Calu3 (cell line): ENCODE measurements at regions not wholly inside any gene's neighbourhood (a gene's known extent, or its start where the extent isn't known, plus 50 kb on each side); places are given as distances from the start of the nearest gene placed in this dataset.
A peak's percentile ranks its signal among the peaks of the same experiment; 100 is the strongest.
"Not testable (repeated sequence)": the region's sequence is repeated elsewhere in the genome, so short reads cannot be mapped to it uniquely, and the experiment has no call there.

Experiments
- BruUV-seq: library from RNA; stranded (reverse); fragments of 400-500 nt; replicated peaks from 2 replicates; lab custom pipeline; 2021; lab: Mats Ljungman, UMichigan
- CTCF ChIA-PET: fragments of 300-600 bp; sonication (Branson Sonifier 250); formaldehyde crosslinking; loops from one replicate; lab custom pipeline; 2022; ENCODE audit warnings: antibody characterized with exemption; lab: Charles Lee
- DNase-seq: peaks from one replicate; pipeline ENCODE4 v3.0.0; 2022
- H3K27ac Mint-ChIP-seq: one replicate; pipeline ENCODE4 v1.8.0; 2022; ENCODE audit warnings: mixed read lengths; ENCODE audit not compliant: unreplicated experiment
- H3K27me3 Mint-ChIP-seq: one replicate; pipeline ENCODE4 v1.8.0; 2022; ENCODE audit warnings: mixed read lengths; ENCODE audit not compliant: unreplicated experiment
- H3K36me3 Mint-ChIP-seq: one replicate; pipeline ENCODE4 v1.8.0; 2022; ENCODE audit warnings: mild to moderate bottlenecking, moderate library complexity, mixed read lengths; ENCODE audit not compliant: insufficient read depth, unreplicated experiment
- H3K4me1 Mint-ChIP-seq: one replicate; pipeline ENCODE4 v1.8.0; 2022; ENCODE audit warnings: mild to moderate bottlenecking, low read depth, mixed read lengths; ENCODE audit not compliant: unreplicated experiment
- H3K4me3 Mint-ChIP-seq: one replicate; pipeline ENCODE4 v1.8.0; 2022; ENCODE audit warnings: mild to moderate bottlenecking, low read depth, moderate library complexity, mixed read lengths; ENCODE audit not compliant: unreplicated experiment
- H3K9me3 Mint-ChIP-seq: one replicate; pipeline ENCODE4 v1.8.0; 2022; ENCODE audit warnings: low read depth, mixed read lengths; ENCODE audit not compliant: unreplicated experiment
- CTCF ChIP-seq: fragments of 200-600 bp; IDR thresholded peaks from one replicate; pipeline ENCODE4 v1.8.0; 2022; ENCODE audit warnings: antibody characterized with exemption; ENCODE audit not compliant: unreplicated experiment
- intact Hi-C: fragments of 100-400 bp; cut with micrococcal nuclease; formaldehyde crosslinking; loops from one replicate; pipeline ENCODE4 v1.10.0; 2022; ENCODE audit not compliant: unreplicated experiment

- no peak for TF ChIP-seq CTCF
- intact Hi-C loops, result no loop called here
- Mint-ChIP-seq H3K27me3 (no peaks in the 10 kb centered on the region), H3K4me3 (no peak overlapping the region), H3K4me1 (peaks cover 14% of the 10 kb centered on the region), H3K27ac (no peak overlapping the region), H3K36me3 (no peaks in the 10 kb centered on the region), H3K9me3 (peaks cover 1% of the 10 kb centered on the region)
- DNase-seq, result no peak
- CTCF ChIA-PET, result interaction anchor here (0.6 kb wide), 1 partner anchor 353 kb away, joined by 3 read pairs; no protein-coding TSS in a partner anchor
- BruUV-seq, result no TSS peak
These were observed 236.9 kb downstream of the CD109 start for GRCh38 chr6:73932866-73933265.

GRCh38 chr6:73929405-73929804 is 233.4 kb downstream of the CD109 start:
- DNase-seq, result peak; percentile 64

GRCh38 chr6:73927421-73927820 is 231.4 kb downstream of the CD109 start:
- intact Hi-C loops, result no loop called here

More at GRCh38 chr6:73929405-73929804, 233.4 kb downstream of the CD109 start:
- Mint-ChIP-seq H3K27me3 (no peaks in the 10 kb centered on the region), H3K4me1 (peaks cover 14% of the 10 kb centered on the region), H3K36me3 (no peaks in the 10 kb centered on the region), H3K9me3 (peaks cover 6% of the 10 kb centered on the region), H3K27ac (no peak overlapping the region), H3K4me3 (no peak overlapping the region)
- no TSS peak for BruUV-seq
- CTCF ChIA-PET, result no interaction called here
- TF ChIP-seq CTCF, result no peak
- intact Hi-C loops, result no loop called here

GRCh38 chr6:73925703-73926102 is 229.7 kb downstream of the CD109 start:
- DNase-seq, H3K36me3 Mint-ChIP-seq, H3K27ac Mint-ChIP-seq, H3K9me3 Mint-ChIP-seq, H3K27me3 Mint-ChIP-seq, BruUV-seq, H3K4me3 Mint-ChIP-seq, intact Hi-C loops: not testable (repeated sequence)
- H3K4me1 Mint-ChIP-seq, result peaks cover 14% of the 10 kb centered on the region
- CTCF ChIA-PET, result interaction anchor here (0.6 kb wide), 1 partner anchor 281 kb away, joined by 3 read pairs; no protein-coding TSS in a partner anchor

More at GRCh38 chr6:73927421-73927820, 231.4 kb downstream of the CD109 start:
- H3K27me3 Mint-ChIP-seq, result no peaks in the 10 kb centered on the region
- TF ChIP-seq CTCF, result no peak
- peaks cover 14% of the 10 kb centered on the region for H3K4me1 Mint-ChIP-seq
- BruUV-seq, result no TSS peak
- H3K27ac Mint-ChIP-seq, result no peak overlapping the region
- DNase-seq, result no peak
- CTCF ChIA-PET, result no interaction called here
- H3K36me3 Mint-ChIP-seq, result no peaks in the 10 kb centered on the region
- no peak overlapping the region for H3K4me3 Mint-ChIP-seq
- peaks cover 6% of the 10 kb centered on the region for H3K9me3 Mint-ChIP-seq

GRCh38 chr6:73923905-73924485 is 228.0 kb downstream of the CD109 start:
- BruUV-seq, result no TSS peak
- intact Hi-C loops, result no loop called here

More at GRCh38 chr6:73923905-73924485, 228.0 kb downstream of the CD109 start:
- Mint-ChIP-seq H3K4me1 (peaks cover 4% of the 10 kb centered on the region), H3K9me3 (peaks cover 6% of the 10 kb centered on the region), H3K4me3 (no peak overlapping the region), H3K27ac (no peak overlapping the region), H3K36me3 (no peaks in the 10 kb centered on the region), H3K27me3 (peaks cover 12% of the 10 kb centered on the region)
- CTCF ChIA-PET, result interaction anchor here (0.7 kb wide), 1 partner anchor 10 kb away, joined by 3 read pairs; no protein-coding TSS in a partner anchor
- no peak for DNase-seq
- TF ChIP-seq CTCF, result no peak
